NT2/D1 (cell line): ENCODE measurements at regions not wholly inside any gene's neighbourhood (a gene's known extent, or its start where the extent isn't known, plus 50 kb on each side); places are given as distances from the start of the nearest gene placed in this dataset.

Source experiments
- YY1 ChIP-seq: IDR thresholded peaks from 2 replicates; pipeline ENCODE4 v1.6.1; 2011; ENCODE audit not compliant: insufficient read length, insufficient read depth
- ZNF274 ChIP-seq: IDR thresholded peaks from 2 replicates; pipeline ENCODE4 v1.6.1; 2011; ENCODE audit warnings: mild to moderate bottlenecking, low read depth, low read length

DNA sequence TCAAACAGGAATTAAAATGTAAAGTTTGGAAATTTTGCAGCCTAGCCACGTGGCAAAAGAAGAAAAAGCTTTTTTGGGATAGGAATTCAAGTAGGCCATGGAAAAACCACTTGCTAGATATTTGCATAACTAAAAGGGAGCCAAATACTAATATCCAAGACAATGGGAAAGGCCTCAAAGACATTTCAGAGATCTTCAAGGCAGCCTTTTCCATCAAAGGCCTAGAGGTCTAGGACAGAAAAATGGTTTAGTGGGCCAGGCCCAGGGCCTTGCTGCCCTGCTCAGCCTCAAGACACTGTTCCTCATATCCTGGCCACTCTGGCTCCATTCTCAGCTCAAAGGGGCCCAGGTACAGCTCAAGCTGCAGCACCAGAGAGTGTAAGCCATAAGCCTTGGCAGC, 265.9 kb upstream of the RPS23 start:
- TF ChIP-seq ZNF274, result no peak
- TF ChIP-seq YY1, result no peak
